ENCODE measurements at regions not wholly inside any gene's neighbourhood (a gene's known extent, or its start where the extent isn't known, plus 50 kb on each side); places are given as distances from the start of the nearest gene placed in this dataset.
"Not testable (repeated sequence)": the region's sequence is repeated elsewhere in the genome, so short reads cannot be mapped to it uniquely, and the experiment has no call there.

DNA sequence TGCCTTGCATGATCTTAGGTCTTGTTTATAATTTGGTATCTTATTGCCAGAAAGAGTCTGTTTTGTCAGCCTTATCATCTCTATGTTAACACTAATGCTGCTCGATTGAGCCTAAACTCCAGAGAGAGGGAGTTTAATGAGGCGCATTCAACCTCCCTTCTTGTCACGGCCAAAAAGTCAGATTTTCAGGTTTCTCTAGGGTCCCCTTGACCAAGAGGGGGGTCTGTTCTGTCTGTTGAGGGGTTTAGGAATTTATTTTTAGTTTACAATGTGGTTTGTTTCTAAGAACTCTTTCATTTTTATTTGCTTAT, 285.7 kb upstream of the VWC2 start:
- POLR2A ChIA-PET = no interaction called here
- no peak for DNase-seq (ENCODE audit: unreplicated experiment)
- CTCF ChIA-PET = interaction anchor here (0.7 kb wide), 1 partner anchor 303 kb away, joined by 4 read pairs; no protein-coding TSS in a partner anchor
- no TSS peak for BruUV-seq (replicated peaks)
- H3K4me3 Mint-ChIP-seq (ENCODE audit: unreplicated experiment) = no peak overlapping the region
- intact Hi-C loops (cut with micrococcal nuclease) = loop anchor here (10.0 kb wide), 1 partner anchor 357 kb away; no protein-coding TSS in a partner anchor
- no peaks in the 10 kb centered on the region for H3K36me3 Mint-ChIP-seq (ENCODE audit: insufficient read depth, unreplicated experiment)
- no peaks in the 10 kb centered on the region for H3K4me1 Mint-ChIP-seq (ENCODE audit: insufficient read depth, unreplicated experiment)
- H3K27me3 Mint-ChIP-seq (ENCODE audit: insufficient read depth, unreplicated experiment) = peaks cover 43% of the 10 kb centered on the region
- TF ChIP-seq, protein P1, sequence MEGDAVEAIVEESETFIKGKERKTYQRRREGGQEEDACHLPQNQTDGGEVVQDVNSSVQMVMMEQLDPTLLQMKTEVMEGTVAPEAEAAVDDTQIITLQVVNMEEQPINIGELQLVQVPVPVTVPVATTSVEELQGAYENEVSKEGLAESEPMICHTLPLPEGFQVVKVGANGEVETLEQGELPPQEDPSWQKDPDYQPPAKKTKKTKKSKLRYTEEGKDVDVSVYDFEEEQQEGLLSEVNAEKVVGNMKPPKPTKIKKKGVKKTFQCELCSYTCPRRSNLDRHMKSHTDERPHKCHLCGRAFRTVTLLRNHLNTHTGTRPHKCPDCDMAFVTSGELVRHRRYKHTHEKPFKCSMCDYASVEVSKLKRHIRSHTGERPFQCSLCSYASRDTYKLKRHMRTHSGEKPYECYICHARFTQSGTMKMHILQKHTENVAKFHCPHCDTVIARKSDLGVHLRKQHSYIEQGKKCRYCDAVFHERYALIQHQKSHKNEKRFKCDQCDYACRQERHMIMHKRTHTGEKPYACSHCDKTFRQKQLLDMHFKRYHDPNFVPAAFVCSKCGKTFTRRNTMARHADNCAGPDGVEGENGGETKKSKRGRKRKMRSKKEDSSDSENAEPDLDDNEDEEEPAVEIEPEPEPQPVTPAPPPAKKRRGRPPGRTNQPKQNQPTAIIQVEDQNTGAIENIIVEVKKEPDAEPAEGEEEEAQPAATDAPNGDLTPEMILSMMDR (IDR thresholded peaks at IDR 0.05; ENCODE audit: unreplicated experiment) = no peak
- no peak overlapping the region for H3K27ac Mint-ChIP-seq (ENCODE audit: low read depth, unreplicated experiment)
- no peaks in the 10 kb centered on the region for H3K9me3 Mint-ChIP-seq (ENCODE audit: unreplicated experiment)

DNA sequence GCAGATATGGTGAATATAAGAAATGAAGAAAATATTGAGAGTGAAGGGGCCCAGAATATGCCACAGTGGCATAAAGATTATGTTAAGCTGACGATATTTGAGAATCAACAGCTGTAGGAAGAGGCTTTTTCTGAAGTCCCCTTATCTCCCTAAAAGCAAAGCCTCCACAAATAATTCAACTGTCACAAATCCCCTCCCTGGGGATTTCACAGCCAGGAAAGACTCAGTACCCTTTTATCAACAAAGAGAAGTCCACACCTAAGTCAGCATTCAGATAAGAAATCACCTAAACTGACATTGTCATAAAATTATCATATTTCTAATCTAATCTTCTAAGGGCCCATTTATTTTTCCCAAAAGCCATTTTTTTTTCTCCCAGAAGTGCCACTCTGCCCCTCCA, 284.9 kb upstream of the VWC2 start:
- ChIA-PET POLR2A (no interaction called here), CTCF (interaction anchor here (0.6 kb wide), 1 partner anchor 224 kb away, joined by 3 read pairs; no protein-coding TSS in a partner anchor)
- intact Hi-C loops (cut with micrococcal nuclease) = loop anchor here (10.0 kb wide), 1 partner anchor 356 kb away; no protein-coding TSS in a partner anchor
- BruUV-seq (replicated peaks) = no TSS peak
- Mint-ChIP-seq H3K9me3 (ENCODE audit: unreplicated experiment) (no peaks in the 10 kb centered on the region), H3K27me3 (ENCODE audit: insufficient read depth, unreplicated experiment) (peaks cover 51% of the 10 kb centered on the region), H3K4me1 (ENCODE audit: insufficient read depth, unreplicated experiment) (no peaks in the 10 kb centered on the region), H3K27ac (ENCODE audit: low read depth, unreplicated experiment) (no peak overlapping the region), H3K4me3 (ENCODE audit: unreplicated experiment) (no peak overlapping the region), H3K36me3 (ENCODE audit: insufficient read depth, unreplicated experiment) (no peaks in the 10 kb centered on the region)
- TF ChIP-seq, protein P1 (IDR thresholded peaks at IDR 0.05; ENCODE audit: unreplicated experiment) = no peak
- DNase-seq (ENCODE audit: unreplicated experiment) = no peak

DNA sequence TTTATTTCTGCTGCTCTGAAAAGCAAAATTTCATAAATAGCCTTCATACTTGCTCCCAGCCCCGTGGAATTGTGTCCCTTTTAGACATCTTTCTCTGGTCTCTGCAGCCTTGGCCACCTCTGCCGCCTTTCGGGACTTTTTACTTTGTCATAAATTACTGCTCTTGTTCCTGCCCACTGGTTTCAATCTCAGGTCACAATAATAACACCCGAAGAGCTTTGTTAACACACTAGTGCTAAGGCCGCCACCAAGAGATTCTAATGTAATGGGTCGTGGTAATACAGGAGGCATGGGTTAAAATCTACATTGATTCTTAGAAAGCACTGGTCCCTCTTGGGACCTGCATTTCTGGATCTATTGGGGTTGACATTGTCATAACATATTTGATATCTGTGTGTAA, 276.0 kb upstream of the VWC2 start:
- ChIA-PET POLR2A (no interaction called here), CTCF (interaction anchor here (0.6 kb wide), 1 partner anchor 17 kb away, joined by 3 read pairs; no protein-coding TSS in a partner anchor)
- H3K4me1 Mint-ChIP-seq (ENCODE audit: insufficient read depth, unreplicated experiment) = peaks cover 6% of the 10 kb centered on the region
- TF ChIP-seq, protein P1 (IDR thresholded peaks at IDR 0.05; ENCODE audit: unreplicated experiment) = no peak
- no peak for DNase-seq (ENCODE audit: unreplicated experiment)
- H3K4me3 Mint-ChIP-seq (ENCODE audit: unreplicated experiment) = no peak overlapping the region
- peaks cover 6% of the 10 kb centered on the region for H3K36me3 Mint-ChIP-seq (ENCODE audit: insufficient read depth, unreplicated experiment)
- H3K9me3 Mint-ChIP-seq (ENCODE audit: unreplicated experiment) = no peaks in the 10 kb centered on the region
- BruUV-seq (replicated peaks) = no TSS peak
- intact Hi-C loops (cut with micrococcal nuclease) = no loop called here
- H3K27me3 Mint-ChIP-seq (ENCODE audit: insufficient read depth, unreplicated experiment) = peaks cover 66% of the 10 kb centered on the region
- H3K27ac Mint-ChIP-seq (ENCODE audit: low read depth, unreplicated experiment) = no peak overlapping the region

DNA sequence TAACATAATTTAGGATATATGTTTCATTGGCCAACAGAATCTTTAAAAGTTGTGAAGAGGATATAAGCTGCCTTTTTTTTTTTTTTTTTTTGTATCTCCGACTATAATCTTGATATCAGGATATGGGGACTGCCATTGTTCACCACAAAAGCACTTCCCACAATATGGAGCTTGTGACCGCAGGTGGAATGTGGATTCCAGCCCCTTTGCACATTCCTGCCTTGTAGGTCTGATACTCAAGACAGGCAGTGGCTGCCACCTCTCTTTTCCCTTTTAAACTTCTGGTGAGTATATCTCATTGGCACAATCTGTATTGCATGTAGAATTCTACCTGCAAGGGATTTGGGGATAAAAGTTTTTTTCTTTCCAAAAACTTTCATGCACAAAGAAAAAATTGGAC, 272.7 kb upstream of the VWC2 start:
- intact Hi-C loops (cut with micrococcal nuclease) = no loop called here
- no peak overlapping the region for H3K4me3 Mint-ChIP-seq (ENCODE audit: unreplicated experiment)
- ChIA-PET CTCF (no interaction called here), POLR2A (no interaction called here)
- DNase-seq (ENCODE audit: unreplicated experiment) = no peak
- H3K36me3 Mint-ChIP-seq (ENCODE audit: insufficient read depth, unreplicated experiment) = peaks cover 6% of the 10 kb centered on the region
- H3K27ac Mint-ChIP-seq (ENCODE audit: low read depth, unreplicated experiment) = no peak overlapping the region
- H3K27me3 Mint-ChIP-seq (ENCODE audit: insufficient read depth, unreplicated experiment) = peaks cover 70% of the 10 kb centered on the region
- BruUV-seq (replicated peaks) = no TSS peak
- H3K4me1 Mint-ChIP-seq (ENCODE audit: insufficient read depth, unreplicated experiment) = peaks cover 6% of the 10 kb centered on the region
- H3K9me3 Mint-ChIP-seq (ENCODE audit: unreplicated experiment) = no peaks in the 10 kb centered on the region
- TF ChIP-seq, protein P1 (IDR thresholded peaks at IDR 0.05; ENCODE audit: unreplicated experiment) = no peak

DNA sequence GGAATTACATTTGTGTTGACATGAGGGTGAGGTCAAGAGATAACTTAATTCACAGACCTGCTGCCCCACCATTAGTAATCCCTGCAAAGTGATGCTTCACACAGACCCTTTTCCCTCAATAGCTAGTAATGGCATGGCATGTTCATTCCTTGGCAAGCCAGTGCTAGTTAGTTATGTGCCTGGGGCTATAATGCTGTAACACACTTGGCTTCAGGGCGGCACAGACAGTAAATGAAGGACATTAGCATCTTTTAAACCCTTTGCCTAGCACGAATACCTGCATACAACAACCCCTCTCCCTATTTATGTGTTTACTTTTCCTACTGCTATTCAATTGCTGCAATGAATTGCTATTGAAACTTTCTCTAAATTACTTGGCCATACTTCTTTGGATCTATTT, 266.2 kb upstream of the VWC2 start:
- H3K27ac Mint-ChIP-seq (ENCODE audit: low read depth, unreplicated experiment); H3K36me3 Mint-ChIP-seq (ENCODE audit: insufficient read depth, unreplicated experiment); H3K4me3 Mint-ChIP-seq (ENCODE audit: unreplicated experiment); H3K9me3 Mint-ChIP-seq (ENCODE audit: unreplicated experiment); DNase-seq (ENCODE audit: unreplicated experiment); POLR2A ChIA-PET; BruUV-seq (replicated peaks); H3K4me1 Mint-ChIP-seq (ENCODE audit: insufficient read depth, unreplicated experiment); intact Hi-C loops (cut with micrococcal nuclease); CTCF ChIA-PET: not testable (repeated sequence)
- H3K27me3 Mint-ChIP-seq (ENCODE audit: insufficient read depth, unreplicated experiment) = peaks cover 23% of the 10 kb centered on the region

All from MCF 10A (cell line).